Heart left ventricle (tissue), 13 donors: ENCODE measurements at regions not wholly inside any gene's neighbourhood (a gene's known extent, or its start where the extent isn't known, plus 50 kb on each side); places are given as distances from the start of the nearest gene placed in this dataset.

Experiments
- POLR2A ChIP-seq, 2 donors: fragments of 450-650 bp; IDR thresholded peaks; one replicate each; pipeline ENCODE4 v1.6.1; 2017; ENCODE audit warnings: antibody characterized with exemption in 2 of 2, mild to moderate bottlenecking in 2 of 2, moderate library complexity in 2 of 2
- TF ChIP-seq, protein P1 (sequence below), 12 donors: fragments of 200-600 bp; sonication (generic) in 4 of 12; IDR thresholded peaks; one replicate each; pipeline versions ENCODE4 v1.5.0 to v1.8.0; 2018 to 2022; ENCODE audit warnings: antibody characterized with exemption in 12 of 12, mild to moderate bottlenecking in 5 of 12
- donor health status: ischemic (EF 13 %, LVEDD 7.1; RV severe dilation, severe dysfunction).
- donor health status: DM: no; HTN: yes; CAD: no.
- donor health status: DM: no; HTN: no; CAD: no.
- donor health status: ischemic (EF 25% LVEDD 6.9; RV normal size, moderate dysfunction).
- donor health status: ischemic (EF 25% LVEDD 5.7; RV mildly dilated, moderate dysfunction).
- donor health status: ischemic (EF 35%, LVEDD 5.7; RV mildly dilated, moderate dysfunction).
- donor health status: nonischemic (EF 11% LVEDD 7.7; RV severe dilation, severe dysfunction).
- donor health status: DM: yes; HTN: yes; CAD: no.
- donor health status: PGD.
- donor health status: ischemic (EF 29% LVEDD 5.4; RV normal size, mild dysfunction).
- donor health status: nonischemic (EF 23%, LVEDD 6.1; RV moderate dilation, normal function).

DNA sequence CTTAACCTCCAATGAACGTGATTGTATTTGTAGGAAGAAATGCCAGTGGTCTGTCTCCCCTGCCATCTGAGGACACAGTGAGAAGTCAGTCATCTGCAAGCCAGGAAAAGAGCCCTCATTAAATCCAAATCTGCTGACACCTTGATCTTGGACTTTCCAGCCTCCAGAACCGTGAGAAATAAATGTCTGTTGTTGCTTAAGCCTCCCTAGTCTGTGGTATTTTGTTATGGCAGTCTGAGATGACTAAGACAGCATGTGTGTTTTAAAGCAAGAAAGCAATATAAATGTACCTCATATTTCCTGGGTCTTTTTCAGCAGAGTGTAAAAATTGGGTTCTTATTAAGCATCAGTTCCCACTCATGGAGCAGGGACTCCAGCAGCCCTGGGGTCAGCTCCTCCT is 177.9 kb upstream of the NLRP1 start:
- TF ChIP-seq, protein P1, sequence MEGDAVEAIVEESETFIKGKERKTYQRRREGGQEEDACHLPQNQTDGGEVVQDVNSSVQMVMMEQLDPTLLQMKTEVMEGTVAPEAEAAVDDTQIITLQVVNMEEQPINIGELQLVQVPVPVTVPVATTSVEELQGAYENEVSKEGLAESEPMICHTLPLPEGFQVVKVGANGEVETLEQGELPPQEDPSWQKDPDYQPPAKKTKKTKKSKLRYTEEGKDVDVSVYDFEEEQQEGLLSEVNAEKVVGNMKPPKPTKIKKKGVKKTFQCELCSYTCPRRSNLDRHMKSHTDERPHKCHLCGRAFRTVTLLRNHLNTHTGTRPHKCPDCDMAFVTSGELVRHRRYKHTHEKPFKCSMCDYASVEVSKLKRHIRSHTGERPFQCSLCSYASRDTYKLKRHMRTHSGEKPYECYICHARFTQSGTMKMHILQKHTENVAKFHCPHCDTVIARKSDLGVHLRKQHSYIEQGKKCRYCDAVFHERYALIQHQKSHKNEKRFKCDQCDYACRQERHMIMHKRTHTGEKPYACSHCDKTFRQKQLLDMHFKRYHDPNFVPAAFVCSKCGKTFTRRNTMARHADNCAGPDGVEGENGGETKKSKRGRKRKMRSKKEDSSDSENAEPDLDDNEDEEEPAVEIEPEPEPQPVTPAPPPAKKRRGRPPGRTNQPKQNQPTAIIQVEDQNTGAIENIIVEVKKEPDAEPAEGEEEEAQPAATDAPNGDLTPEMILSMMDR (IDR thresholded peaks at IDR 0.05): no peak
- TF ChIP-seq POLR2A (IDR thresholded peaks at IDR 0.05): no peak
